Tibial nerve (tissue), 4 donors: ENCODE measurements at regions not wholly inside any gene's neighbourhood (a gene's known extent, or its start where the extent isn't known, plus 50 kb on each side); places are given as distances from the start of the nearest gene placed in this dataset.

Source experiments
- DNase-seq, 2 donors: peaks; one replicate each; pipeline ENCODE4 v3.0.0-alpha.2; 2019; ENCODE audit warnings: low spot score in 2 of 2
- H3K27ac ChIP-seq, 4 donors: fragments of 200-600 bp; sonication (generic) in 3 of 4; one replicate each; pipeline ENCODE4 v1.5.1; 2017 to 2019; ENCODE audit warnings: mild to moderate bottlenecking in 1 of 4
- H3K27me3 ChIP-seq, 2 donors: fragments of 200-600 bp; sonication (generic) in 1 of 2; one replicate each; pipeline versions ENCODE4 v1.5.1 to v1.6.0; 2017 to 2019
- H3K36me3 ChIP-seq, 3 donors: fragments of 200-600 bp; sonication (generic); one replicate each; pipeline ENCODE4 v1.5.1; 2018 to 2019
- H3K4me1 ChIP-seq, 4 donors: fragments of 200-600 bp; sonication (generic) in 3 of 4; one replicate each; pipeline ENCODE4 v1.5.1; 2017 to 2019
- H3K4me3 ChIP-seq, 4 donors: fragments of 200-600 bp; sonication (generic) in 3 of 4; one replicate each; pipeline ENCODE4 v1.5.1; 2017 to 2019; ENCODE audit warnings: mild to moderate bottlenecking in 1 of 4, moderate library complexity in 1 of 4
- H3K9me3 ChIP-seq, 4 donors: fragments of 200-600 bp; sonication (generic) in 3 of 4; one replicate each; pipeline ENCODE4 v1.5.1; 2017 to 2019
- EP300 ChIP-seq, 2 donors: sonication (generic); formaldehyde crosslinking; IDR thresholded peaks; one replicate each; pipeline ENCODE4 v1.6.1; 2017; ENCODE audit warnings: antibody characterized with exemption in 2 of 2, mild to moderate bottlenecking in 1 of 2
- POLR2A ChIP-seq, 2 donors: fragments of 450-650 bp; IDR thresholded peaks; one replicate each; pipeline ENCODE4 v1.6.1; 2017; ENCODE audit warnings: antibody characterized with exemption in 2 of 2, mild to moderate bottlenecking in 2 of 2, moderate library complexity in 2 of 2
- WGBS, 2 donors: methylation state at CpG; one replicate each; pipeline ENCODE4 v1.1.5; 2018; 5-methylcytosine and 5-hydroxymethylcytosine counted together
- TF ChIP-seq, protein P1 (sequence below), 5 experiments: fragments of 200-600 bp in 3 of 5; fragments of 450-650 bp in 2 of 5; sonication (generic) in 3 of 5; IDR thresholded peaks; one replicate each; pipeline ENCODE4 v1.5.1; 2016 to 2019; ENCODE audit warnings: antibody characterized with exemption in 5 of 5, mild to moderate bottlenecking in 3 of 5, moderate library complexity in 2 of 5

DNA sequence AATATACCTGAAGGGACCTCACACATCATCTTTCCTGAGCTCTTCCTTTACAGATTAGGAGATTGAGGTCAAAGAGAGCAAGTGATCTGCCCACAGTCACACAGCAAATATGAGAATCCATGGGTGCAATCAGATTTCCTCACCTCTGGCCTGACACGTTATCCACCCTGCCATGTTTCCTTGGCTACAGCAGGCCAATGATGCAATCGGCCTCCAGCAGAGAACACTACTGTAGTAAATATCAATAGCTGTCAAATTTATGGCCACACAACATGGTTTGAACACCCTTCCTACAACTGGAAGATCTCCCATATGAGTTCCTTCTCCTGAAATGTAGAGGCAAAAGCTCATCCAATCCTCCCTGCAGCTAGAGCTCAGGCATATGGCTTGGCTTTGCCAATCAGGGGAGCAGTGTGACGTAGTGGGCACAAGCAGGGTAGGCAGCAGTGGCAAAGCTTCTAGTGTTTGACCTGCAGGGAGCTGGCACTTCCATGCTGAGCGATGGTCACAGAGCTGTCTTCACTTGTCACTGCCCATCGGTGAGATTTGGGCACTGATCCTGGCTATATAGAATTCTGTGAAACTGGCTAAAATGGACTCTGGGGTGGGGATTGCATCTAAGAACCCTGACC lies 271.3 kb downstream of the TJP1 start:
- TF ChIP-seq POLR2A (IDR thresholded peaks at IDR 0.05) (no peak), EP300 (IDR thresholded peaks at IDR 0.05) (no peak)
- TF ChIP-seq, protein P1, sequence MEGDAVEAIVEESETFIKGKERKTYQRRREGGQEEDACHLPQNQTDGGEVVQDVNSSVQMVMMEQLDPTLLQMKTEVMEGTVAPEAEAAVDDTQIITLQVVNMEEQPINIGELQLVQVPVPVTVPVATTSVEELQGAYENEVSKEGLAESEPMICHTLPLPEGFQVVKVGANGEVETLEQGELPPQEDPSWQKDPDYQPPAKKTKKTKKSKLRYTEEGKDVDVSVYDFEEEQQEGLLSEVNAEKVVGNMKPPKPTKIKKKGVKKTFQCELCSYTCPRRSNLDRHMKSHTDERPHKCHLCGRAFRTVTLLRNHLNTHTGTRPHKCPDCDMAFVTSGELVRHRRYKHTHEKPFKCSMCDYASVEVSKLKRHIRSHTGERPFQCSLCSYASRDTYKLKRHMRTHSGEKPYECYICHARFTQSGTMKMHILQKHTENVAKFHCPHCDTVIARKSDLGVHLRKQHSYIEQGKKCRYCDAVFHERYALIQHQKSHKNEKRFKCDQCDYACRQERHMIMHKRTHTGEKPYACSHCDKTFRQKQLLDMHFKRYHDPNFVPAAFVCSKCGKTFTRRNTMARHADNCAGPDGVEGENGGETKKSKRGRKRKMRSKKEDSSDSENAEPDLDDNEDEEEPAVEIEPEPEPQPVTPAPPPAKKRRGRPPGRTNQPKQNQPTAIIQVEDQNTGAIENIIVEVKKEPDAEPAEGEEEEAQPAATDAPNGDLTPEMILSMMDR (IDR thresholded peaks at IDR 0.05): no peak
- no peak overlapping the region for H3K27ac ChIP-seq
- H3K4me3 ChIP-seq: no peak overlapping the region
- no peaks in the 10 kb centered on the region for H3K36me3 ChIP-seq
- peaks cover 0 to 17% (median 0%) of the 10 kb centered on the region in 4 donors for H3K9me3 ChIP-seq
- H3K27me3 ChIP-seq: no peaks in the 10 kb centered on the region
- WGBS, 2 donors: 76% methylated on average over 5 of the region's 5 CpGs
- DNase-seq: no peak
- peaks cover 0 to 7% (median 0%) of the 10 kb centered on the region in 4 donors for H3K4me1 ChIP-seq

DNA sequence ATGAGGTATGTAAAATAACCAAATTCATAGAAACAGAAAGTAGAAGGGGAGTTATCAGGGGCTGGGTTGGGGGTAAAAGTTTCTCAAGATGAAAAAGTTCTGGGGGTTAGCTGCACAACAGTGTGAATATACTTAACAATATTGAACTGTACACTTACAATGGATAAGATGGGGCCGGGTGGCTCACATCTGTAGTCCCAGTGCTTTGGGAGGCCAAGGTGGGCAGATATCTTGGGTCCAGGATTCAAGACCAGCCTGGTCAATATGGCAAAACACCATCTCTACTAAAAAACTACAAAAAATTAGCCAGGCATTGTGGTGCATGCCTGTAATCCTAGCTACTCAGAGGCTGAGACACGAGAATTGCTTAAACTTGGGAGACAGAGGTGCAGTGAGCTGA lies 274.3 kb downstream of the TJP1 start:
- TF ChIP-seq POLR2A (IDR thresholded peaks at IDR 0.05) (no peak), EP300 (IDR thresholded peaks at IDR 0.05) (no peak)
- TF ChIP-seq, protein P1 (IDR thresholded peaks at IDR 0.05): no peak
- Histone ChIP-seq H3K4me1 (no peaks in the 10 kb centered on the region), H3K36me3 (no peaks in the 10 kb centered on the region), H3K27me3 (no peaks in the 10 kb centered on the region), H3K9me3 (peaks cover 0 to 28% (median 0%) of the 10 kb centered on the region in 4 donors), H3K4me3 (no peak overlapping the region), H3K27ac (no peak overlapping the region)
- 83 to 85% methylated on average over 2 of the region's 2 CpGs for WGBS, 2 donors
- no peak for DNase-seq

DNA sequence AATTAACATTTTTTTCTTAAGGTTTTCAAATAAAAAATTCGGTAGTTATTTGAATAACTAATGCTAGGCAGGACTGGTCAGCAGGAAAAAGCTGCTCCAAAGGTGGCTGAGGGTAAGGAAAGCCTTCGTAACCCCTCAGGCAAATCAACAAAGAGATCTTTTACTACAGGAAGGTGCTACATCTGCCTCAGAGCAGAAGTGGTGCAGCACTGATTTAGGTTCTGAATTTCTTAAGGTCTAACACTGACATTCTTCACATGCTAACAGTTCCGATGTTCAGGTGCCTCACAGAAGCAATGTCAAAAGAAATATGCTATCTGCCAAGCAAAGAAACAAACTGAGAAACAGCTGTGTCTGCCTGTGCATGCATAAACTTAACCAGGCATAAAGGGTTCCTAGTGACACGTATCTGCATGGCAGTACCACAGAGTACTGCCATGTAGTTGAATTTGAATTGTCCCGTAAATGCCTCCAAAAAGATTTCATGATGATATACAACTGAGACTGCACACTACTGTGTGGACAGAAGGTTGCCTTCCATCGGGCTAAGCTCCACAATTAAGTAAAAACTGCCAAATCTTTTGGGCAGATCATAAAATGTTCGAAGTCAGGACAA lies 275.0 kb upstream of the NSMCE3 start:
- no peaks in the 10 kb centered on the region for H3K36me3 ChIP-seq
- H3K9me3 ChIP-seq: peaks cover 0 to 28% (median 0%) of the 10 kb centered on the region in 4 donors
- no peak overlapping the region for H3K27ac ChIP-seq
- no peak for DNase-seq
- WGBS, 2 donors: 67 to 69% methylated on average over 7 of the region's 7 CpGs
- no peaks in the 10 kb centered on the region for H3K27me3 ChIP-seq
- TF ChIP-seq EP300 (IDR thresholded peaks at IDR 0.05) (no peak), POLR2A (IDR thresholded peaks at IDR 0.05) (no peak)
- TF ChIP-seq, protein P1 (IDR thresholded peaks at IDR 0.05): no peak
- no peak overlapping the region for H3K4me3 ChIP-seq
- H3K4me1 ChIP-seq: no peaks in the 10 kb centered on the region

DNA sequence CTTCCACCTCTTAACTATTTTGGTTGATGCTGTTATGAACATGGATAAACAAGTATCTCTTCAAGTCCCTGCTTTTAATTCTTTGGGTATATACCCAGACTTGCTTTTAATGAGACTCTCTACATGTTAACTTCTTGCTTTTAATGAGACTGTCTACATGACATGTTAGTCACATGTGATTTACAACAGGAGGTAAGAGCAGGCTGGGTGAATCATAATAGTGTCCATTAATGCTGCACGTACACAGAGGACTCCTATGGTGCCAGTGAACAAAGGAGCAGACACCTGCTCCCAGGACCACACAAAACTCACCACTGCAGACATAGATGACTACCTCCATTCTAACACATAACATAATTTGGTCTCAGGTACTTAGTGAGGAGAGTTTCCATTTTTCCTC lies 273.4 kb upstream of the NSMCE3 start:
- Histone ChIP-seq H3K27ac (no peak overlapping the region), H3K4me3 (no peak overlapping the region), H3K27me3 (no peaks in the 10 kb centered on the region), H3K9me3 (peaks cover 0 to 28% (median 0%) of the 10 kb centered on the region in 4 donors), H3K36me3 (no peaks in the 10 kb centered on the region), H3K4me1 (no peaks in the 10 kb centered on the region)
- TF ChIP-seq, protein P1 (IDR thresholded peaks at IDR 0.05): no peak
- TF ChIP-seq POLR2A (IDR thresholded peaks at IDR 0.05) (no peak), EP300 (IDR thresholded peaks at IDR 0.05) (no peak)
- 48 to 70% methylated on average over 1 of the region's 1 CpG for WGBS, 2 donors
- no peak for DNase-seq

DNA sequence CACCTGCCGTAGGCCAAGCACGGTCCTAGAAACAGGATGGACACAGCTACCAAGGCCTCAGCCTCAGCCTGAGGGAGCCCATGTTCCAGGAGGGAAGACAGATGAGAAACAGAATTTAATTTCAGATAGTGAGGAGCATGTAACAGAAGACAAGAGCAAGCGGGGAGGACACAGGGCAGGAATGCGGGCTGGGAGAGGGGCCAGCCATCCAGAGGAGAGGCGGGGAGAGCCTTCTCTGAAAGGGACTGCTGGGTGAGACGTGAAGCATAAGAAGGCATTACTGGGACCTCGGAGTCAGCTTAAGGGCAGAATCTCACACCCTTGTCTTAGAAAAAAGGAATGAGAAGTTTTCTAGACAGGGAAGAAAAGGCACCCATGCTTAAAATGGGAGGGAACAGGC lies 271.7 kb upstream of the NSMCE3 start:
- WGBS, 2 donors: 79 to 80% methylated on average over 7 of the region's 7 CpGs
- Histone ChIP-seq H3K4me1 (no peaks in the 10 kb centered on the region), H3K36me3 (no peaks in the 10 kb centered on the region), H3K9me3 (peaks cover 0 to 19% (median 0%) of the 10 kb centered on the region in 4 donors), H3K4me3 (no peak overlapping the region), H3K27ac (no peak overlapping the region), H3K27me3 (no peaks in the 10 kb centered on the region)
- TF ChIP-seq, protein P1 (IDR thresholded peaks at IDR 0.05): no peak
- TF ChIP-seq EP300 (IDR thresholded peaks at IDR 0.05): no peak
- TF ChIP-seq POLR2A (IDR thresholded peaks at IDR 0.05): no peak
- DNase-seq: no peak
